ENCODE measurements at regions not wholly inside any gene's neighbourhood (a gene's known extent, or its start where the extent isn't known, plus 50 kb on each side); places are given as distances from the start of the nearest gene placed in this dataset.

GRCh38 chr12:40632171-40632570 is 60.1 kb upstream of the CNTN1 start:
- H3K27ac ChIP-seq, result no peak overlapping the region
- TF ChIP-seq, protein P1, sequence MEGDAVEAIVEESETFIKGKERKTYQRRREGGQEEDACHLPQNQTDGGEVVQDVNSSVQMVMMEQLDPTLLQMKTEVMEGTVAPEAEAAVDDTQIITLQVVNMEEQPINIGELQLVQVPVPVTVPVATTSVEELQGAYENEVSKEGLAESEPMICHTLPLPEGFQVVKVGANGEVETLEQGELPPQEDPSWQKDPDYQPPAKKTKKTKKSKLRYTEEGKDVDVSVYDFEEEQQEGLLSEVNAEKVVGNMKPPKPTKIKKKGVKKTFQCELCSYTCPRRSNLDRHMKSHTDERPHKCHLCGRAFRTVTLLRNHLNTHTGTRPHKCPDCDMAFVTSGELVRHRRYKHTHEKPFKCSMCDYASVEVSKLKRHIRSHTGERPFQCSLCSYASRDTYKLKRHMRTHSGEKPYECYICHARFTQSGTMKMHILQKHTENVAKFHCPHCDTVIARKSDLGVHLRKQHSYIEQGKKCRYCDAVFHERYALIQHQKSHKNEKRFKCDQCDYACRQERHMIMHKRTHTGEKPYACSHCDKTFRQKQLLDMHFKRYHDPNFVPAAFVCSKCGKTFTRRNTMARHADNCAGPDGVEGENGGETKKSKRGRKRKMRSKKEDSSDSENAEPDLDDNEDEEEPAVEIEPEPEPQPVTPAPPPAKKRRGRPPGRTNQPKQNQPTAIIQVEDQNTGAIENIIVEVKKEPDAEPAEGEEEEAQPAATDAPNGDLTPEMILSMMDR (IDR thresholded peaks at IDR 0.05), result no peak
- no peak for TF ChIP-seq ZFX (IDR thresholded peaks at IDR 0.05; ENCODE audit: borderline replicate concordance)

GRCh38 chr12:40632933-40633332 is 59.3 kb upstream of the CNTN1 start:
- H3K27ac ChIP-seq, result no peak overlapping the region
- TF ChIP-seq, protein P1 (IDR thresholded peaks at IDR 0.05), result no peak
- TF ChIP-seq ZFX (IDR thresholded peaks at IDR 0.05; ENCODE audit: borderline replicate concordance), result no peak

DNA sequence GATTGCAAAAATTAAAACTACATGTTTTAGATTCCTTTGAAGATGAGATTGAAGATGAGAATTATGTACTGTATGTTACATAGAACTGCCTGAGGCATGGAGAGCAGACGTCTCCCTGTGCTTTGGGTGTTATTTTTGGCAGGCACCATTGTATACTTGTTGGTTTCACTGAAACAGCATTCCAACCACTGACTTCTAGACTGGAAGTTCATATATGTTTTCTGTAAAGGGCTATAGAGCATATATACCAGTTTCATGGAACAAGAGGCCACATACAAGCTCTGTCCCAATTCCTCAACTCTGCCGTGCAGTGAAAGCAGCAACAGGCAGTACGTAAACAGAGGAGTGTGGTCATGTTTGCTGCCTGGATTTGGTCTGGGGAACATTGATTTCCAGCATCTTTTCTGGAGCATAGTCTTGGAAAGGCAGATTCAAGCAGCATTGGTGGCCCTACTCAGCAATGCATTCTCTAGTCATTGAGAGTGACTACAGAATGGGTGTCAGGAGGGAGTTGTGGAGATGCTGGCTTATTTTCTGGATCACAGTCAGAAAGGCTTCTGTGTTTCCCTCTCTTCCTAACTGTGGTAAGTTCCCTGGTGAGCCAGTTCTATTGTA is 57.6 kb upstream of the CNTN1 start:
- no peak for TF ChIP-seq ZFX (IDR thresholded peaks at IDR 0.05; ENCODE audit: borderline replicate concordance)
- TF ChIP-seq, protein P1 (IDR thresholded peaks at IDR 0.05), result no peak
- H3K27ac ChIP-seq, result no peak overlapping the region

DNA sequence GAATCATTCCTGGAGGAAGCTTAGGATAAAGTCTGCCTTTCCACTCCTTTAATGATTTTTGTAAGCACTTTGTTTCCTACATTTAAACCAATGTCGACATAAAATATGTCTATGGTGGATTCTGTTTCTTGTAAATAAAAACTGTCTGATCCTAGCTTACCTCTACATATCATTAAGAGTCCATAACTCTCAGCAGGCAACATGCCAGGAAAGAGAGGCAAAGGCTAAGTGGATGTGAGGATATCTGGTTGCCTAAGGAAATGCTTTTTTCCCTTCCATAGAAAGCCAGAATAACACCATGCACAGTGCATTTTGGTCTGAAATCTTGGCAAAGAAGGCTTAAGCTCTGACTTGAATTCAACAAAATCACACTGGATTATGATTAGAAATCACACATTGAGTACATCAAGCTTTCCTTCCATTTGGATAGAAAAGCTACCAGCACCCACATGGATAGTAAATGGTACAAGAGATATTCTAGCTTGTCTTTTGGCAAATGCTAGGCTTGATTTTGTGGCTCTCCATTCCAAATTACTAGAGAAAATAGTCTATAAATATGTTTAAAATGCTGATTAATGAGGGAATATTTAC is 57.0 kb upstream of the CNTN1 start:
- TF ChIP-seq, protein P1 (IDR thresholded peaks at IDR 0.05), result no peak
- TF ChIP-seq ZFX (IDR thresholded peaks at IDR 0.05; ENCODE audit: borderline replicate concordance), result no peak
- no peak overlapping the region for H3K27ac ChIP-seq

Data from 22Rv1 (cell line).